ENCODE measurements at regions not wholly inside any gene's neighbourhood (a gene's known extent, or its start where the extent isn't known, plus 50 kb on each side); places are given as distances from the start of the nearest gene placed in this dataset.

DNA sequence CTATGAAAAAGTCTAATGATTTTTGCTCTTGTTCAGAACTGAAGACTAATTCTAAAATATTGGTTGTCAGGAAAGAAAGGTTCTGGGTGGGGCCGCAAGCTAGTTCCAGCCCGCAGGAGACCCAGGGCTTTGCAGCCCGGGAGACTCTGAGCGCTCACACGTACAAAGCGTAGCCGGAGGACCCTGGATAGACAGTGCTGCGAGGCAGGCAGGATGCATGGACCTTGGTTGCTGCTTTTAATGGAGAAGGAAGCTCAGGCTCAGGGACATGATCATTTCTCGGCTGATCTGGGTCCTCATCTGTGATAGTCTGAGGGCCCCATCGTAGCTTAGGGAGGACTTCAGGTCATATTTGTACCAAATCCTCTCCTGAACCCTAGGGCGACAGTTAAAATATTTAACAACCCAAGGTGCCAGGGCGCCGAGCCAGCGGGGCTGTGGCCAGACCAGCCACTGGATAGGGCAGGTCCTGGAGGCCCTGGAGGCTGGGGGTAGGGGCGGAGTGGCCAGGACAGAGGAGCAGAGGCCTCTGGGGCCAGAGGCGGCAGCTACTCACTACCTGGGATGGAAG, 70.1 kb upstream of the UNC5A start:
- Mint-ChIP-seq H3K4me3 (ENCODE audit: unreplicated experiment) (no peak overlapping the region), H3K36me3 (ENCODE audit: unreplicated experiment) (no peaks in the 10 kb centered on the region), H3K27ac (ENCODE audit: unreplicated experiment) (no peak overlapping the region), H3K27me3 (ENCODE audit: unreplicated experiment) (peaks cover 74% of the 10 kb centered on the region), H3K9me3 (ENCODE audit: unreplicated experiment) (no peaks in the 10 kb centered on the region), H3K4me1 (ENCODE audit: unreplicated experiment) (peaks cover 4% of the 10 kb centered on the region)
- TF ChIP-seq, protein P1, sequence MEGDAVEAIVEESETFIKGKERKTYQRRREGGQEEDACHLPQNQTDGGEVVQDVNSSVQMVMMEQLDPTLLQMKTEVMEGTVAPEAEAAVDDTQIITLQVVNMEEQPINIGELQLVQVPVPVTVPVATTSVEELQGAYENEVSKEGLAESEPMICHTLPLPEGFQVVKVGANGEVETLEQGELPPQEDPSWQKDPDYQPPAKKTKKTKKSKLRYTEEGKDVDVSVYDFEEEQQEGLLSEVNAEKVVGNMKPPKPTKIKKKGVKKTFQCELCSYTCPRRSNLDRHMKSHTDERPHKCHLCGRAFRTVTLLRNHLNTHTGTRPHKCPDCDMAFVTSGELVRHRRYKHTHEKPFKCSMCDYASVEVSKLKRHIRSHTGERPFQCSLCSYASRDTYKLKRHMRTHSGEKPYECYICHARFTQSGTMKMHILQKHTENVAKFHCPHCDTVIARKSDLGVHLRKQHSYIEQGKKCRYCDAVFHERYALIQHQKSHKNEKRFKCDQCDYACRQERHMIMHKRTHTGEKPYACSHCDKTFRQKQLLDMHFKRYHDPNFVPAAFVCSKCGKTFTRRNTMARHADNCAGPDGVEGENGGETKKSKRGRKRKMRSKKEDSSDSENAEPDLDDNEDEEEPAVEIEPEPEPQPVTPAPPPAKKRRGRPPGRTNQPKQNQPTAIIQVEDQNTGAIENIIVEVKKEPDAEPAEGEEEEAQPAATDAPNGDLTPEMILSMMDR (IDR thresholded peaks at IDR 0.05): no peak
- DNase-seq (ENCODE audit: extremely low spot score, unreplicated experiment): peak; percentile 64

- Mint-ChIP-seq H3K9me3 (ENCODE audit: unreplicated experiment) (no peaks in the 10 kb centered on the region), H3K27ac (ENCODE audit: unreplicated experiment) (no peak overlapping the region), H3K4me1 (ENCODE audit: unreplicated experiment) (peaks cover 4% of the 10 kb centered on the region), H3K4me3 (ENCODE audit: unreplicated experiment) (no peak overlapping the region), H3K36me3 (ENCODE audit: unreplicated experiment) (no peaks in the 10 kb centered on the region), H3K27me3 (ENCODE audit: unreplicated experiment) (peaks cover 75% of the 10 kb centered on the region)
- TF ChIP-seq, protein P1 (IDR thresholded peaks at IDR 0.05): no peak
- peak; percentile 81 for DNase-seq (ENCODE audit: extremely low spot score, unreplicated experiment)
Observed at GRCh38 chr5:176740702-176741496, 69.5 kb upstream of the UNC5A start.

DNA sequence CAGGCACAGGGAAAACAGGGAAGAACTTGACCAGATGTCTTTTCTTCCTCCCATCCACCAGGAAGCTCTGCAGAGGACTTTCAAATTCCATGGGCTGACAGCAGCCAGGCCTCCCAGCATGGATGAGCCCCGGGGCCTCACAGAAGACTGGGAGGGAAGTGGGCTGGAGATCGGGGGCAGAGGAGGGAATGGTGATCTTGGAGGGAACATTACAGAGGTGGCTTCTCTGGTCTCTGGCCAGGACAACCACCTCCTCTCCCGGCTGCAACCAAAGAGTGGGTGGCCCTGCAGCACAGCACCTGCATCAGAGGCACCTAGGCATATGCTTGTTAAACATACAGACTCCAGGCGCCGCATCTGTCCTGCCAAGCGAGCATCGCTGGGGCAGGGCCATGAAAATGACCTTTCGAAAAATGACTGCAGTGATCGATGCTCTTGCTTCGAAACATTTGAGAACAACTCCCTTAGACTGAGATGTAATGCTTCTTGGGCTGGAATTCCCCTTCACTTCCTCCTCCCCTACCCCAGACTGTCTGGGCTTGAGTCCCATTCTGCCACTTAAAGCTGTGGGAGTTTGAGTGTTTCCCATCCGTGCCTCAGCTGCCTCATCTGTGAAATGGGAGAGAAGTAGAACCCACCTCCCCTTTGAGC, 68.7 kb upstream of the UNC5A start:
- no peaks in the 10 kb centered on the region for H3K36me3 Mint-ChIP-seq (ENCODE audit: unreplicated experiment)
- TF ChIP-seq, protein P1 (IDR thresholded peaks at IDR 0.05): no peak
- peaks cover 80% of the 10 kb centered on the region for H3K27me3 Mint-ChIP-seq (ENCODE audit: unreplicated experiment)
- H3K4me1 Mint-ChIP-seq (ENCODE audit: unreplicated experiment): peaks cover 4% of the 10 kb centered on the region
- no peak overlapping the region for H3K27ac Mint-ChIP-seq (ENCODE audit: unreplicated experiment)
- H3K9me3 Mint-ChIP-seq (ENCODE audit: unreplicated experiment): no peaks in the 10 kb centered on the region
- peak; percentile 78 for DNase-seq (ENCODE audit: extremely low spot score, unreplicated experiment)
- H3K4me3 Mint-ChIP-seq (ENCODE audit: unreplicated experiment): no peak overlapping the region

GRCh38 chr5:176742246-176743105, 67.9 kb upstream of the UNC5A start:
- H3K4me3 Mint-ChIP-seq (ENCODE audit: unreplicated experiment): no peak overlapping the region
- TF ChIP-seq, protein P1 (IDR thresholded peaks at IDR 0.05): no peak
- no peaks in the 10 kb centered on the region for H3K9me3 Mint-ChIP-seq (ENCODE audit: unreplicated experiment)
- H3K36me3 Mint-ChIP-seq (ENCODE audit: unreplicated experiment): no peaks in the 10 kb centered on the region
- peaks cover 77% of the 10 kb centered on the region for H3K27me3 Mint-ChIP-seq (ENCODE audit: unreplicated experiment)
- no peak overlapping the region for H3K27ac Mint-ChIP-seq (ENCODE audit: unreplicated experiment)
- DNase-seq (ENCODE audit: extremely low spot score, unreplicated experiment): peak; percentile 65
- peaks cover 4% of the 10 kb centered on the region for H3K4me1 Mint-ChIP-seq (ENCODE audit: unreplicated experiment)

Measured in osteocyte (in vitro differentiated cells).